GM18861 (cell line): ENCODE measurements at regions not wholly inside any gene's neighbourhood (a gene's known extent, or its start where the extent isn't known, plus 50 kb on each side); places are given as distances from the start of the nearest gene placed in this dataset.
"Not testable (repeated sequence)": the region's sequence is repeated elsewhere in the genome, so short reads cannot be mapped to it uniquely, and the experiment has no call there.

Experiments
- ATAC-seq: cut with Tn5 transposase; IDR thresholded peaks from one replicate; pipeline ENCODE4 v1.9.1; 2021; ENCODE audit not compliant: unreplicated experiment

DNA sequence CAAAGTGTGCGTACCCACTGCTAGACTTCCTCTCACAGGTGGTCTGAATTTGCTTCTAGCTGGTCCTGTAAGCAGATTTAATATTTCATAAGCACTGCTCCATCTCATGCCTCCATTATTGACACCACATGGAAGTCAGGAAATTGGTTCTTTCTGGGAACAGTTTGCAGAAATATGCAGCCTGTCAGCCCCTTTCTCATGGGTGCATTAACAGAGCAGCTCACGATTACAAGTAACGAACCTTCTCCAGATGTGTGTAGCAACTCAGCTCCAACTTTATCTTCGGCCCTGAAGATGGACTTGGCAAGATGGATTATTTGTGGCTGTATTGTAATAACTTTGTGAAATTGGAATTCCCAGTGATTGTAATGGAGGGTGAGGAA is 214.5 kb upstream of the DDHD1 start:
- no peak for ATAC-seq

DNA sequence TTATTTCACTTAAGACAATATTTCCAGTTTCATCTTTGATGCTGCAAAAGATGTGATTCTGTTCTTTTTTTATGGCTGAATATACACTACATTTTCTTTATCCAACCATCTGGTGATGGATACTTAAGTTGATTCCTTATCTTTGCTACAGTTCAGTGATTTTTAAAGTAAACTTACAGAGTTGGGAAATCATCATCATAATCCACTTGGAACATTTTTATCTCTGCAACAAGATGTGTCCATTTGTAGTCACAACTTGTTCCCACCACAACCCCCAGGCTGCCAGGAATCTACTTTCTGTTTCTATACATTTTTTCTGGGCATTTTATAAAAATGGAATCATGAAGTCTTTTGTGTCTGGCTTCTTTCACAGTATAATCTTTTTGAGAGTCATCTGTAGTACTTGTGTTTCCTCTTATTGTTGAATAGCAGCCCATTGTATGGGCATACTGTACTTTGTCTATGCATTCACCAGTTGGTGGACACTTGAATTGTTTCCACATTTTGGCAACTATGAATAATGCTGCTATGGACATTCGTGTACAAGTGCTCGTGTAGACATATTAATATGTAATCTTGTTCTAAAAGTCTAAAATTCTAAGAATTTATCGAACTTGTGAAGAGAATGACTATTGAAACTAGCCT is 212.5 kb upstream of the DDHD1 start:
- no peak for ATAC-seq

DNA sequence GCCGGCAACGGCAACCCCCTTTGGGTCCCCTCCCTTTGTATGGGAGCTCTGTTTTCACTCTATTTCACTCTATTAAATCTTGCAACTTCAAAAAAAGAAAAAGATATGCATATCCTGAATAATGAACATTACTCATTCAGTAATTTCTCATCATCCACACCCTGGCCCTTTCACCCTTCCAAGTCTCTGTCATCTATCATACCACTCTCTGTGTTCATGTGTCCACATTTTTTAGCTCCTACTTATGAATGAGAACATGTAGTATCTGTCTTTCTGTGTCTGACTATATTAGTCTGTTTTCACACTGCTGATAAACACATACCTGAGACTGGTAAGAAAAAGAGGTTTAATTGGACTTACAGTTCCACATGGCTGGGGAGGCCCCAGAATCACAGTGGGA is 209.8 kb upstream of the DDHD1 start:
- ATAC-seq = not testable (repeated sequence)

DNA sequence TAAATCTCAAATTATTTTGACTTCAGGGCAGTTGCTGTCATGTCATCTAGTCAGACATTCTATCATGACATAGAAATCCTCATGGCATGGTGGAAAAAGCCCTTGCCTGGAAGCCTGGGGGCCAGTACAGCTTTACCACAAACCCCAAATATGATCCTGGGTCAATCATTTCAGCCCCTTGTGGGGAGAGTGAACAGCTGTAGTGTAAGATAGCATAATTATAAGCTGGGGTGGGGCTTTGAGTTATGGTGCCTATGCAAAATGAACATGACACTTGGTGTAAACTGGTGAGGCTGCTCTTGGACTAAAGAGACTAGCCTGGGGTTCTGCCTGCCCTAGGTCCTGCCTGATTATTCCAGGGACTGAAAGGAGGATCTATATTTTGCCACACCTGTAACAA is 207.7 kb upstream of the DDHD1 start:
- no peak for ATAC-seq

DNA sequence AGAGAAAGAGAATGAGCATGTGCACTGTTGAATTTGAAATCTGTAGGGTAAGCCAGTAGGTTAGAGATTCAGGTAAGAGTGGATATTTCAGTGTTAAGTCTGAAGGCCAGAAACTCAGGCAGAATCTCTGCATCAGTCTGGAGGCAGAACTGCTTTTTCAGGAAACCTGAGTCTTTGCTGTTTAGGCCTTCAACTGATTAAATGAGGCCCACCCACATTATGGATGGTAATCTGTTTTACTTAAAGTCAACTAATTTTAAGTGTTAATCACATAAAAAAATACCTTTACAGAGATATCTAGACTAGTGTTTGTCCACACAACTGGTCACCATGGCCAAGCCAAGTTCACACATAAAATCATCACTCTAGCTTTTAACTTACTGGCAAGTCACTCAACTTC is 205.0 kb upstream of the DDHD1 start:
- no peak for ATAC-seq

DNA sequence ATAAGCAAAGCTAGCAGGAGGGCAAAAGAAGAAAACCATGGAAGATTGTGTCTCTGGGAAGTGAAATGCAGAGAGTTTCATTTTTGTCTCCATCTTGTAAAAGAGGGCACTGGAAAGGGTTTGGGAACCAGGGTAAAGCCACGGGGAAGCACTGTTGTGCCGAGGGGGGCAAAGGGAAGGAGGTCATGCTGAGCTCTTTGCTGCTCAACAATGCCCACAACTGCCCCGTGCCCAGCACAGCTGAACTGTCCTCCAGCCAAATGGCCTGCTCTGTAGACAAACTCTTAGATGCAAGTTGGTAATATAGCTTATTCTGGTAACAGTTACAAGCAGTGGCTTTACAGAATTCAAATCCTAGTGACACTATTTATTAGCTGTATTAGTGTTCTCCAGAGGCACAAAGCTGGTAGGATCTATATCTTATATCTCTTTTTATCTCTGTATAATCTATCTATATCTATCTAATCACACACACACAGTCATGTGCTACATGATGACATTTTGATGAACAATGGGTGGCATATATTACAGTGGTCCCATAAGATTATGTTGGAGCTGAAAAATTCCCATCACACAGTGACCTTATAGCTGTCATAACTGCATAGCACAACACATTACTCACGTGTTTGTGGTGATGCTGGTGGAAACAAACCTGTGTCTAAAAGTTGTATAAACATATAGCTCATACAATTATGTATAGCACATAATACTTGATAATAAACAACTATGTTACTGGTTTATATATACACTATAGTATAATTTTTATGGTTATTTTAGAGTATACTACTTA is 203.4 kb upstream of the DDHD1 start:
- ATAC-seq = no peak

DNA sequence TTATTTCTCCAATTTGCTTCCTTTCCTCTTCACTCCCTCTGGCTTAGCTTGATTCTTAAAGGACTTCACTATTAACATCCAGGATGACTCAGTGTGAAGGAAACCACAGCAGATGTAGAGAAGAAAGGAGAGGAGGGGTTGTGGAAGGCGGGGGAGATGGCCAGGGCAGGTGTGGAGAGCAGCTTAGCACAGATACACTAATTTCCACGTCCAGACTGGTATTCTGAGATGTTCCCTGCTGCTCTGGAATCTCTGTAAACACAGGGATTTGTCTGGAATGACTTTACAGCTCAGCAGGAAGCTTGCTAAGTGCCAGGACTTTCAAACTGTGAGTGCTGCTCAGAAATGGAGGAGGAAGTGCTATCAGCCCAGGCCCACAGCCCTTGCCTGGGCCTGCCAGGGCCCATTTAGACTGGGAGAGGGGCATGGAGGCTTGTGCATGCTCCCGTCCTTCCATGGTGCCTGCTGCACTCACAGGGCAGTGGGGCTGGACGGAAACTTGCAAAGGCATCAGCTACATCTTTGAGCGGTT is 202.5 kb upstream of the DDHD1 start:
- ATAC-seq = no peak

DNA sequence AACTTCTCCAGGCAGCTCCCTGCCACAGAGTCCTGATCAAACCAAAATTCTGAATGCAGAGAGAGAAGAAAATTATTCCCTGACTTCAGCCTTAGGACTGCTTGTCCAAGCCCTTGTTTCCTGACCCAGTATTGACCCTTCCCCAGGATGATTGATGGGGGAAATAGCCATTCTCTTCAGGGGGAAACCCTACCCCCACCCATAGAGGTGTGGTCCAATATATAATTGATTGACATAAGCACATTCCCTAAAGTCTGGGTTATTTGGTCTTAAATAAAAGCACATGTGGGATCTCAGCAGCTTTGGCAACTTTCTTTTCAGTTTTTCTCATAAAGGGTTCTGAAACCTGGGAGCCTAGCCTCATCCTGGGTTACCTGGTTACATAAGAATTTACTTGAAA is 201.2 kb upstream of the DDHD1 start:
- ATAC-seq = no peak

DNA sequence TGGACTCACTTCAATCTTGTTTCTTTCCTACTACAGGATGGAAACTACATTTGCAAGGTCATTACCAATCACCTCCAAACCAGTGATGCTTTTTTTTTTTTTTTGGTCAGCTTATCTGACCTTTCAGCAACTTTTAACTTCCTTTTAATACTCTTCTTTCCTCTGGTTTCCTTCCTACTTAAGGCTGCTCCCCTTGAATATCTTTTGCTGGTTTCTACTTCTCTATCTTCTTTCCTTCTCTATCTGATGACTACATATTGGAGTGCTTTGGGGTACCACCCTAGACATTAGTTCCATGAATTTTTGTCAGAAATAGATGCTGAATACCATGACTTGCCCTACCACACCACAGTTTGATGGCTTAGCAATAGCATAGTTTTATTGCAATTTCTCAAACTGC is 197.7 kb upstream of the DDHD1 start:
- no peak for ATAC-seq

DNA sequence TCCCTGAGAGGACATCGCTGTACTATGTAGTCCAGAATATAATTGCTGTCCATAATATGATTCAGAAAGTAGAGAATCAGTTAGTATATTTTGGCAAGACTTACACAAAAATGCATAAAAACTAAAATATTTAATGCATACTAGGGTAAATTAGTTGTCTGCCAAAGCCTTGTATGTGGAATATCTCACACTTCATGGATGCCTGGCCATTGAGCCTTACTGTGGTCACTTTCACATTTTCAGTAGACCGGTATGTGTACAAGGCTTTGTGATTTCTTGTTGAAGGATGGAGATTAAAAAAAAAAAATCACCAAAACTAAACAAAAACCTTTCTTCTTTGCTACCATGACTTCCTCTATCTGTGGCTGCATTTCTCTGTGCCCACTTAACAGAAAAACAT is 197.3 kb upstream of the DDHD1 start:
- no peak for ATAC-seq

DNA sequence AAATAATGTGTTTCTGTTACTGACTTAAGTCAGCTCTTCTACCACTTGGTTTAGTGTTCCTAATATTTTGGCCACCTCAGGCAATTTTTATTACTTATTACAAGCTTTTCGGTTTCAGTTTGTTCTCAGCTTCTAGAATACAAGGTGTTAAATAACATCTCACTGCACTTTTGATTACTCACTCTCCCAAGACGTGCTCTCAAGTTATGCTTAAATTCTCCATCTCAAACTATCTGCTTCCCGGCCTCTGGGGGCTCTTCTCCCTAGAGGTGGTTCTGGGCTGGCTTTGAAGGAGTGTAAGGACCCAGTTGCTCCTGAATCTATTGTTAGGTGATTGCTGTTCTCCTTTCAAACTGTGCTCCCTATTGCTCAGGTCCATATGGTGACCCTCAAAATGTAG is 193.9 kb upstream of the DDHD1 start:
- no peak for ATAC-seq

DNA sequence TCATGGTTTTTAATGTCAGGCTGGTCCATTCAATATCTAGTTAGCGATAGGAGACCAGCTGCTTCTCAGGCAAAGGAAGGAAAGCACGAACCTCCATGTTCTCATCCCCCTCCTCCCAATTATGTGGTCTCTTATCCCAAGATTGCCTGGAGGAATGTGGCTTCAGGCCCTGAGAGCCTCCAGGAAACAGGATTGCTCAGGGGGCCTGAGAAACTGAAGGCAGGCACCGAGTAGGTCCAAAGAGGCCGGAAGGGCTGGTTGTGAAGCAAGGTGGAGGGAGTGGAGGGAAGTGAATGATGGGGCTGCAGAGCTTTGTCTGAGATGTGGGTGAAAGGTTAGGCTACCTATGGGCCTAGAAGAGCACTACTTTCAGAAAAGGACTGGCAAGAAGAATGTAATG is 188.2 kb upstream of the DDHD1 start:
- no peak for ATAC-seq

DNA sequence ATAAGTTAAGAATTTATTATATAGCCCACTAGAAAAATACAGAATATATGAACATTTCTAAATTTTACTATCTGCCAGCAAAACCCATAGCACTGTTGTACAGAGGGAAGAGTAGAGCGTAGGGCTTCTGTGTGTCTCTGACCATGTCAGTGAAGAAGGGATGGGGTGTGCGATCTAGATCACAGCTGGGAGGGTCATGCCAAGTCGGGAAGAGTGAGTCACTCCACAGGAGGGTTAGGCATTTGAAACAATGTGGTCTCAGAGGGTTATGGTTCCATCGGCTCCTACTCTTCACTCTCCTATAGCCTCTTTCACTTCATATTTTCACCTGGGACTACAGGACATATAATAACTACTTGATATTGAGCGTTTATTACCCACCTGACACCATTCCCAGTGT is 185.1 kb upstream of the DDHD1 start:
- no peak for ATAC-seq

DNA sequence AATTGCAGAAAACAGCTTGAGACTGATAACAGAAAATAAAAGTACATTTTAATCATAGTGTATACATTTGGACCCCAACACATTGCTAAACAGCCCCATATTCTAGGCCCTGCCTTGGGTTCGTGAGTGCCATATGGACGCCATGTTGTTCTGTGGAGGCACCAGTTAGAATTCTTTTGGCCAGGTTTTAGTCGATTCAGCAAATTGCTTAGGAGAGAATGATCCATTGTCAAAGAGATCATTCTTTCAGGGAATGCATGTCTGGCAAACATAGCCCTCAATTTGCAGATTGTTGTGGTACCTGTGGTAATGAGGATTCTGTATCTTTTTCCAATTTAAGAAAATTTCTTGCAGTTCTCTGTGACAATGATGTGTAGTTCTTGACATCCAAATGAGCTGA is 183.6 kb upstream of the DDHD1 start:
- no peak for ATAC-seq

DNA sequence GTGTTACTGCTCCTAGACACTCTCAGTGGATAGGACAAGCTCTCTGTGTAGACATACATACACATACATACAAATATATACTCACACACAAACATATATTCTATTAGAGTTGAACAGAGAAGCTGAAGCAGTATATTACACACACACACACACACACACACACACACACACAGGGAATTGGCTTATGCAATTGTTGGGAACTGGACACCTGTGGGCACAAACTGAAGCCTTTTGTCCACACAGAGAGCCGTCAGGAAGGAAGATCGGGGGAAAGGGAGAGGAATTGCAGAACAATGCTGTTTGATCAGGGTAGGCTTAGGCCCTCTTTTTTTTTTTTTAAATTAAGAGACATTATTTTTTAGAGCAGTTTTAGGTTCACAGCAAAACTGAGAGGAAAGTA is 180.7 kb upstream of the DDHD1 start:
- ATAC-seq = no peak

DNA sequence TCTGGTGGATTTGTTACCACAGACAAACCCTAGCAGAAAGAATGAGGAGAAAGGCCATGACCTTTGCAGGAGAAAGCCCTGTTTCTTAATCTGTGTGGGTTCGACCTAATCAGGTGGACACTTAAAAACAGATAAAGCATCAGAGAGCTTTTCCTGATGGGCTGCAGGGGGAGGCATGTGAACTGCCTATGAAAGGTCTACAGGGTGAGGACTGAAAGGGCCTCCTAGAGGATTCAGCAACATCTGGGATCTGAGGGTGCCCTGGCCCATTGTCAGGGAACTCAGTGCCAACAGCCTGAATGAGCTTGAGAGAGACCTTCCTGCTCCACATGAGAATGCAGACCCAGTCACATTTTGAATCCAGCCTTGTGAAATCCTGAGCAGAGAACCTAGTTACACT is 178.8 kb upstream of the DDHD1 start:
- no peak for ATAC-seq

DNA sequence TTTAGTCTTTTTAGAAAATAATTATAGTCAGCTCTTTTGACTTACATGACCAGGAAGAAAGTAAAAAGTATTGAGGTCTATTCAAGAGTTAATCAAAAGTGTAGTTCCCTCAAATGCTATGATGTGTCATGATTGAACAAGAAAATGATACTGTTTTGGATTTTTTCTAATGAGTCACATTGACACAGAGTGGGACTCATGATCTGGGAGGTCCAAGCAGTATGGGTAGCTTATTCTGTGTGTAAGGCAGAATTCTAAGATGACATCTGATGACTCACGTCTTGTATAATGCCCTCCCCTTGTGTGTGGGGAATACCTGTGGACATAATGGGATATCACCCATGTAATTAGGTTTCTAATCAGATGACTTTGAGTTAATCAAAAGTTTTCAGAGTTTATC is 178.1 kb upstream of the DDHD1 start:
- ATAC-seq = no peak

DNA sequence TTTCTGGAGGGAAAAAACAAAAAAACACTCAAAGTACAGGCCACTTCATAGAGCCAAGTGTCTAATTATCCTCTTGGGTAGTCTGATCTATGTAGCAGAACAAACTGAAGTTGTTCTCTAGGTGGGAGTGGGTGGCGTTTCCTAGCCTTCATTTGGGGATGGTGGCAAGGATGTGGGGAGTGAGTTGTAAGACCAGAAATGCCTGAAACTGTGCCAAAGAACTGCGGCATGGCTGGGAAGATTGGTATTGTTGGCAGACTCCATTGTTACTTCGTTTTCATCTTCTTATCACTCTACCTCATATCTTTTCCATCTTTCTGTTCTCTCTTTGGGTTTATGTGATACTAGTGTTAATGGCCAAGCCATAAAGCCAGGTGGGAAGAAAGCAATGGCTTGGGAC is 177.3 kb upstream of the DDHD1 start:
- ATAC-seq = no peak

DNA sequence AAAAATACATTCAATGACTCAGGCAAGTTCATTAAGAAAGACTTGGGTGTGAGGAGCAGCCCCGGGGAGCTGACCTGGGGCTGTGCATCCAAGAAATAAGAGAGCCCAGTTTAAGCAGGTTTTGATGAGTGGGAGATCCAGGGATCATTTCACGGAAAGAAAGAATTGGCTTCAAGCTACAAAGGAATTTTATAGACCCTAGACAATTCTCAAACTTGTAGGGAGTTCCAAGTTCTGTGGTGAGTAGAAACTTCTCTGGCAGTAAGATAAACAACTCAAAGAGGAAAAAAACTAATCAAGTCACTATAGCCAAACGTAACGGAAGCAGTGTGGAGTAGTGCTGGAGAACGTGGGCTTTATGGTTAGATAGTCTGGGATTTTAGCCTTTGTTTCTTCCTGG is 175.7 kb upstream of the DDHD1 start:
- no peak for ATAC-seq

DNA sequence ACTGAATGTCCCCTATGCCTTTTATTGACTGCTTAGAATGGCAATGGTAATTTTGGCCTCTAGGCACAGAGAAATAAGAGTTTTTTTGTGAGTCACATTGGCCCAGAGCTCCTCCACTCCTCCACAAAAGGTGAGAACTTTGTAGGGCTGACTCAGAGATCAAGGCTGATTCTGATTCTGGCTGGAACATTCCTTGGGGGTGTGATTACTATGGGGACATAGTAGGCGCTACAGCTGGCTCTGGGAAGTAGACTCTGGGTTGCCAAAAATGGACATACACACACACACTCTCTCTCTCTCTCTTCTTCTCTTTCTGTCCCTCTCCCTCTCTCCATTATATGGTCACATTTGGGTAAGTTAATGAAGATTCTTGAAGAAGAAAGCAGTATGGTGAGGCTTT is 174.6 kb upstream of the DDHD1 start:
- no peak for ATAC-seq

DNA sequence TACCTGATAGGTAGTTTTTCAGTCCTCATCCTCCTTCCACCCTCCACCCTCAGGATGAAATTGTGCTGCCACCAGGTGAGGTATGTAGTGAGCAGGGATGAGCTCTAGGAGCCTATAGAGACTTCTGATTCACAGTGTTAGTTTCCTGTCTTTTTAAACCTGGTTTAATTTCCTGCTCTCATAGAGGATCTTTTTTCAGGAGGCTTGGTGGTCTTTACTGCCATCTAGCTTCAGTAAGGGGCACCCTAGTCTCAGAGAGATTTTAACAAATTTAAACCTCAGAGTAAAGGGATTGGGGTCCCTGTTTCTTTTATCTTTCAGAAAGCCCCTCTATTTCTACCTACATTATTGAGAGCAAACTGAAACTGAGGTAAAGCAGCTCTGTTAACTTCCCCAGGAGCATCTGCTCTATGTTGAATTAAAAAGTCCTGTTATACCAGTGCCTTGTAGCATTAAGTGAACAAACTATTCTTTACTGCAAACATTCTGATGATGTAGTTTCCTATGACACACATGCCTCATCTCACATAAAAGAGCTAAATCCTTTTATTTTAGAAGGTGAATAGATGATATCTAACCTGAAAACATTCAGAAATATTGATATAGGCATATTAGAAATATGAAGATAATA is 172.2 kb upstream of the DDHD1 start:
- no peak for ATAC-seq

DNA sequence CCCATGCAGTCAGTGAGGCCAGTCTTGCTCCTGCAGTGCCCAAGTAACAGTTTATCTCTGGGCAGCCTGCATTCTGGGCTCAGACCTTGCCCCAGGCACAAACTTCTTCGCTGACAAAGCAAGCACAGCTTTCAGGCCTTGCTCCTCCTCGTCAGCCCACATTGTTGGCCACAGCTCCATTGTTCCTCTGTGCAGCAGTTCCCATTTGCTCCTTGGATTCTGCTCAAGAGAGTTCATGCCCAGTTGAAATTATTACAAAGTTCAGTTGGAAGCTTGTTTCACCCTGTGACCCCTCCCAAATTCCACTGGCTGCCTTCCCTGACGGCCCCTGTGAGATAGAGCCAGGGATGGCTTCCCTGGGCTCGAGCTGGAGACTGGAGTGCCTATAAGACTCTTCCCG is 163.4 kb upstream of the DDHD1 start:
- no peak for ATAC-seq
